Astrocyte (in vitro differentiated cells and primary cell): ENCODE measurements at regions not wholly inside any gene's neighbourhood (a gene's known extent, or its start where the extent isn't known, plus 50 kb on each side); places are given as distances from the start of the nearest gene placed in this dataset.

Experiments used
- CTCF ChIP-seq: IDR thresholded peaks from 2 replicates; pipeline ENCODE4 v1.5.1; 2011; ENCODE audit warnings: low read depth, mild to moderate bottlenecking, inconsistent platforms, low read length, moderate library complexity; ENCODE audit not compliant: insufficient read depth
- EZH2 ChIP-seq: IDR thresholded peaks from 2 replicates; pipeline ENCODE4 v1.6.1; 2012; ENCODE audit warnings: mild to moderate bottlenecking, low read length, inconsistent platforms; ENCODE audit not compliant: insufficient read depth

- TF ChIP-seq CTCF (no peak), EZH2 (no peak)
Measured at GRCh38 chr11:129726179-129726578, 89.5 kb upstream of the TMEM45B start.
